ENCODE measurements at regions not wholly inside any gene's neighbourhood (a gene's known extent, or its start where the extent isn't known, plus 50 kb on each side); places are given as distances from the start of the nearest gene placed in this dataset.

- H3K4me3 ChIP-seq: no peak overlapping the region
- no peak overlapping the region for H3K27ac ChIP-seq
- TF ChIP-seq CTCF (IDR thresholded peaks at IDR 0.05) (no peak), POLR2AphosphoS5 (IDR thresholded peaks at IDR 0.05) (no peak), POLR2A (IDR thresholded peaks at IDR 0.05) (no peak)
- H3K36me3 ChIP-seq: no peaks in the 10 kb centered on the region
- H3K9me3 ChIP-seq: no peaks in the 10 kb centered on the region
- H3K4me1 ChIP-seq (replicated peaks): no peaks in the 10 kb centered on the region
- H3K27me3 ChIP-seq (replicated peaks; ENCODE audit: insufficient read depth): peaks cover 10% of the 10 kb centered on the region
- intact Hi-C loops (cut with DNase I): no loop called here
- 45% methylated on average over 20 of the region's 20 CpGs for WGBS
- no peak for DNase-seq (ENCODE audit: low spot score)
Measured at GRCh38 chr7:155360495-155361345, 63.0 kb downstream of the INSIG1 start.

GRCh38 chr7:155361346-155361680, 63.6 kb downstream of the INSIG1 start:
- DNase-seq (ENCODE audit: low spot score): no peak
- 50% methylated on average over 12 of the region's 12 CpGs for WGBS
- TF ChIP-seq POLR2AphosphoS5 (IDR thresholded peaks at IDR 0.05) (no peak), POLR2A (IDR thresholded peaks at IDR 0.05) (no peak), CTCF (IDR thresholded peaks at IDR 0.05) (no peak)
- Histone ChIP-seq H3K9me3 (no peaks in the 10 kb centered on the region), H3K36me3 (no peaks in the 10 kb centered on the region), H3K27ac (no peak overlapping the region), H3K27me3 (replicated peaks; ENCODE audit: insufficient read depth) (peaks cover 10% of the 10 kb centered on the region), H3K4me3 (no peak overlapping the region), H3K4me1 (replicated peaks) (no peaks in the 10 kb centered on the region)
- intact Hi-C loops (cut with DNase I): no loop called here

GRCh38 chr7:155361947-155362346, 64.3 kb downstream of the INSIG1 start:
- Histone ChIP-seq H3K9me3 (no peaks in the 10 kb centered on the region), H3K4me3 (no peak overlapping the region), H3K27me3 (replicated peaks; ENCODE audit: insufficient read depth) (peaks cover 10% of the 10 kb centered on the region), H3K27ac (no peak overlapping the region), H3K4me1 (replicated peaks) (no peaks in the 10 kb centered on the region), H3K36me3 (no peaks in the 10 kb centered on the region)
- no peak for DNase-seq (ENCODE audit: low spot score)
- TF ChIP-seq CTCF (IDR thresholded peaks at IDR 0.05) (no peak), POLR2AphosphoS5 (IDR thresholded peaks at IDR 0.05) (no peak), POLR2A (IDR thresholded peaks at IDR 0.05) (no peak)
- intact Hi-C loops (cut with DNase I): no loop called here
- 91% methylated on average over 7 of the region's 7 CpGs for WGBS

GRCh38 chr7:155362380-155363145, 64.9 kb downstream of the INSIG1 start:
- WGBS: 84% methylated on average over 11 of the region's 11 CpGs
- no peak for TF ChIP-seq POLR2AphosphoS5 (IDR thresholded peaks at IDR 0.05)
- no peak for TF ChIP-seq POLR2A (IDR thresholded peaks at IDR 0.05)
- no peak for TF ChIP-seq CTCF (IDR thresholded peaks at IDR 0.05)
- Histone ChIP-seq H3K4me1 (replicated peaks) (no peaks in the 10 kb centered on the region), H3K27ac (no peak overlapping the region), H3K4me3 (no peak overlapping the region), H3K36me3 (no peaks in the 10 kb centered on the region), H3K27me3 (replicated peaks; ENCODE audit: insufficient read depth) (peaks cover 10% of the 10 kb centered on the region), H3K9me3 (no peaks in the 10 kb centered on the region)
- intact Hi-C loops (cut with DNase I): no loop called here
- DNase-seq (ENCODE audit: low spot score): no peak

Measured in prostate gland (tissue), 2 donors.